ENCODE measurements at regions not wholly inside any gene's neighbourhood (a gene's known extent, or its start where the extent isn't known, plus 50 kb on each side); places are given as distances from the start of the nearest gene placed in this dataset.

DNA sequence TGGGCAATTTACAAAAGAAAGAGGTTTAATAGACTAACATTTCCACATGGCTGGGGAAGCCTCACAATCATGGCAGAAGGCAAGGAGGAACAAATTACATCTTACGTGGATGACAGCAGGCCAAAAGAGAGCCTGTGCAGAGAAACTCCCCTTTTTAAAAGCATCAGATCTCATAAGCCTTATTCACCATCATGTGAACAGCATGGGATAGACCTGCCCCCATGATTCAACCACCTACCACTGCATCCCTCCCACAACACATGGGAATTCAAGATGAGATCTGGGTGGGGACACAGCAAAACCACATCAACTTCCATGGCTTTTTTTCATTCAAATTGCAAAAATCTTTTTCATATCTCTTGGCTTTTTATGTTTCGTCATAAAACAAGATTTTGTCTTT is 67.6 kb upstream of the GADL1 start:
- TF ChIP-seq POLR2A (IDR thresholded peaks at IDR 0.05) (no peak), EP300 (IDR thresholded peaks at IDR 0.05) (no peak)
- TF ChIP-seq, protein P1, sequence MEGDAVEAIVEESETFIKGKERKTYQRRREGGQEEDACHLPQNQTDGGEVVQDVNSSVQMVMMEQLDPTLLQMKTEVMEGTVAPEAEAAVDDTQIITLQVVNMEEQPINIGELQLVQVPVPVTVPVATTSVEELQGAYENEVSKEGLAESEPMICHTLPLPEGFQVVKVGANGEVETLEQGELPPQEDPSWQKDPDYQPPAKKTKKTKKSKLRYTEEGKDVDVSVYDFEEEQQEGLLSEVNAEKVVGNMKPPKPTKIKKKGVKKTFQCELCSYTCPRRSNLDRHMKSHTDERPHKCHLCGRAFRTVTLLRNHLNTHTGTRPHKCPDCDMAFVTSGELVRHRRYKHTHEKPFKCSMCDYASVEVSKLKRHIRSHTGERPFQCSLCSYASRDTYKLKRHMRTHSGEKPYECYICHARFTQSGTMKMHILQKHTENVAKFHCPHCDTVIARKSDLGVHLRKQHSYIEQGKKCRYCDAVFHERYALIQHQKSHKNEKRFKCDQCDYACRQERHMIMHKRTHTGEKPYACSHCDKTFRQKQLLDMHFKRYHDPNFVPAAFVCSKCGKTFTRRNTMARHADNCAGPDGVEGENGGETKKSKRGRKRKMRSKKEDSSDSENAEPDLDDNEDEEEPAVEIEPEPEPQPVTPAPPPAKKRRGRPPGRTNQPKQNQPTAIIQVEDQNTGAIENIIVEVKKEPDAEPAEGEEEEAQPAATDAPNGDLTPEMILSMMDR (IDR thresholded peaks at IDR 0.05) = no peak
- Histone ChIP-seq H3K36me3 (no peaks in the 10 kb centered on the region), H3K9me3 (no peaks in the 10 kb centered on the region), H3K4me3 (no peak overlapping the region), H3K27ac (no peak overlapping the region), H3K4me1 (ENCODE audit: insufficient read depth) (no peaks in the 10 kb centered on the region), H3K27me3 (no peaks in the 10 kb centered on the region)
- 74 to 96% (median 91%) methylated on average over 2 of the region's 2 CpGs for WGBS, 3 donors
- no peak for DNase-seq
- intact Hi-C loops (cut with DNase I) = no loop called here

DNA sequence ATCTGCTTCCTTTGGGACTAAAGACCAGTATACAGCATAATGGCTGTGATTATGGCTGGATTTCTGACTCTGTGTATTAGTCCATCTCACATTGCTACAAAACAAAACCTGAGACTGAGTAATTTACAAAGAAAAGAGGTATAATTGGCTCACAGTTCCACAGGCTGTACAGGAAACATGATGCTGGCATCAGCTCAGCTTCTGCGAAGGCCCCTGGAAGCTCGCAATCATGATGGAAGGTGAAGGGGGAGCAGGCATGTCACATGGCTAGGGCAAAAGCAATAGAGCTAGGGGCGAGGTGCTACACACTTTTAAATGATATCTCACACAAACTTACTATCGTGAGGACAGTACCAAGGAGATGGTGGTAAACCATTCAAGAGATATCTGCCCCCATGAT is 68.0 kb upstream of the GADL1 start:
- intact Hi-C loops (cut with DNase I) = no loop called here
- Histone ChIP-seq H3K9me3 (no peaks in the 10 kb centered on the region), H3K27ac (no peak overlapping the region), H3K27me3 (no peaks in the 10 kb centered on the region), H3K4me1 (ENCODE audit: insufficient read depth) (no peaks in the 10 kb centered on the region), H3K4me3 (no peak overlapping the region), H3K36me3 (no peaks in the 10 kb centered on the region)
- DNase-seq = no peak
- no peak for TF ChIP-seq POLR2A (IDR thresholded peaks at IDR 0.05)
- TF ChIP-seq, protein P1 (IDR thresholded peaks at IDR 0.05) = no peak
- no peak for TF ChIP-seq EP300 (IDR thresholded peaks at IDR 0.05)
- WGBS, 3 donors = 92 to 96% (median 95%) methylated on average over 4 of the region's 4 CpGs

DNA sequence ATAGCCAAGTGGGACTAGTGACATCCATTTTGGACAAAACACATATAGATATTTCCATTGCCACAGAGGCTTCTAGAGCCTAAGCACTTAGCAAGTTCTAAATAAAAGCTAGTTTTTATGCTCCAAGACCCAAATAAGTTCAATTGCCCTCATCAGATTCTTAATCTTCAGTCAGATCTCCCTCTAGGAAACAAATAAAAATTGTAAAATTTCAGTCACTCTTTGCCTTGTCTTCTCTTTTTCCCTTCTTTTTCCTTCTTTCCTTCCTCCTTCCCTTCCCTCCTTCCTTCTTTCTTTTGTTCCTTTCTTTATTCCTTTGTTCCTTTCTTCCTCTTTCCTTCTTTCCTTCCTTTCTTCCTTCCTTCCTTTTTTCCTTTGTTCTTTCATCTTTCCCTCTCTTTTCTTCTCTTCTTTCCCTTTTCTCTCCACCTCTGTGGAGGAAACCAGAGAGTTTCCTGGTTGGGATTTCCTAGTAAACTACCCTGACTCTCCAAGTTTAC is 68.8 kb upstream of the GADL1 start:
- intact Hi-C loops (cut with DNase I) = no loop called here
- no peak overlapping the region for H3K27ac ChIP-seq
- TF ChIP-seq POLR2A (IDR thresholded peaks at IDR 0.05) (no peak), EP300 (IDR thresholded peaks at IDR 0.05) (no peak)
- TF ChIP-seq, protein P1 (IDR thresholded peaks at IDR 0.05) = no peak
- DNase-seq = no peak
- no peak overlapping the region for H3K4me3 ChIP-seq
- H3K4me1 ChIP-seq (ENCODE audit: insufficient read depth) = no peaks in the 10 kb centered on the region
- H3K27me3 ChIP-seq = no peaks in the 10 kb centered on the region
- H3K36me3 ChIP-seq = no peaks in the 10 kb centered on the region
- no peaks in the 10 kb centered on the region for H3K9me3 ChIP-seq

DNA sequence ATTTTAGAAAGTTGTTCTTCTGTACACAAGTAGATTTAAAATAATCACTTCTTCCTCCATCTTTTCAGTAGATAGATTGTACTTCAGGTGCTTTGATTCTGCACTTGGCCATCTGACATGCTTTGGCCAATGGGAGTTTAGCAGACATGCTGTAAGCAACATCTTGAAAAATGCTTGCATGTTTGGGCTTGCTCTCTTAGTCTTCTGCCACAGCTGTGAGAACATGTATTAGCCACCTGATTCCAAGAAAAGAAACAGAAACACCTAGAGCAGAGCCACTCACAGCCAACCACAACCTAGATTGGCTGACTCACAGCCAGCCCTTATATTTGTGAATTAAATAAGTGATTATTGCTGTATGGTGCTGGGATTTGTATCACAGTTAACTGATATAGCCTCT is 70.2 kb upstream of the GADL1 start:
- DNase-seq = no peak
- H3K27me3 ChIP-seq = no peaks in the 10 kb centered on the region

More for the DNA sequence above, 70.2 kb upstream of the GADL1 start:
- no peak overlapping the region for H3K27ac ChIP-seq
- TF ChIP-seq EP300 (IDR thresholded peaks at IDR 0.05) (no peak), POLR2A (IDR thresholded peaks at IDR 0.05) (no peak)
- TF ChIP-seq, protein P1 (IDR thresholded peaks at IDR 0.05) = no peak
- no peaks in the 10 kb centered on the region for H3K4me1 ChIP-seq (ENCODE audit: insufficient read depth)
- H3K36me3 ChIP-seq = no peaks in the 10 kb centered on the region
- H3K4me3 ChIP-seq = no peak overlapping the region
- H3K9me3 ChIP-seq = no peaks in the 10 kb centered on the region
- intact Hi-C loops (cut with DNase I) = no loop called here
